ACHN (cell line): ENCODE measurements at regions not wholly inside any gene's neighbourhood (a gene's known extent, or its start where the extent isn't known, plus 50 kb on each side); places are given as distances from the start of the nearest gene placed in this dataset.

Experiments
- DNase-seq: peaks from one replicate; pipeline ENCODE4 v3.0.0-alpha.2; 2015
- in situ Hi-C: cut with HindIII; loops from 2 replicates; pipeline ENCODE4 v1.10.0; 2017; ENCODE audit warnings: low sequenced_read_pairs, low pct_ligation_motif_present, low pct_unique_long_range_greater_than_20kb

GRCh38 chr10:120691625-120692024 is 159.5 kb upstream of the WDR11 start:
- no peak for DNase-seq
- in situ Hi-C loops, result no loop called here

GRCh38 chr10:120700426-120700825 is 150.7 kb upstream of the WDR11 start:
- DNase-seq, result no peak
- in situ Hi-C loops, result no loop called here

GRCh38 chr10:120701381-120701780 is 149.8 kb upstream of the WDR11 start:
- in situ Hi-C loops, result no loop called here
- no peak for DNase-seq

- in situ Hi-C loops, result no loop called here
- DNase-seq, result no peak
Observed at GRCh38 chr10:120702032-120702431, 149.1 kb upstream of the WDR11 start.

GRCh38 chr10:120705309-120705708 is 145.9 kb upstream of the WDR11 start:
- in situ Hi-C loops, result no loop called here
- no peak for DNase-seq

- in situ Hi-C loops, result no loop called here
- no peak for DNase-seq
Observed at GRCh38 chr10:120710076-120710475, 141.1 kb upstream of the WDR11 start.

GRCh38 chr10:120711860-120712259 is 139.3 kb upstream of the WDR11 start:
- in situ Hi-C loops, result no loop called here
- no peak for DNase-seq

- DNase-seq, result no peak
- in situ Hi-C loops, result no loop called here
Observed at GRCh38 chr10:120713573-120714205, 137.5 kb upstream of the WDR11 start.

GRCh38 chr10:120715171-120715570 is 136.0 kb upstream of the WDR11 start:
- in situ Hi-C loops, result no loop called here
- no peak for DNase-seq

GRCh38 chr10:120719333-120719732 is 131.8 kb upstream of the WDR11 start:
- DNase-seq, result no peak
- in situ Hi-C loops, result no loop called here

GRCh38 chr10:120727001-120727400 is 124.2 kb upstream of the WDR11 start:
- in situ Hi-C loops, result no loop called here
- DNase-seq, result no peak

- no peak for DNase-seq
- in situ Hi-C loops, result no loop called here
Observed at GRCh38 chr10:120729547-120729946, 121.6 kb upstream of the WDR11 start.

GRCh38 chr10:120732067-120732466 is 119.1 kb upstream of the WDR11 start:
- DNase-seq, result no peak
- in situ Hi-C loops, result no loop called here

GRCh38 chr10:120732643-120733313 is 118.4 kb upstream of the WDR11 start:
- DNase-seq, result no peak
- in situ Hi-C loops, result no loop called here

- in situ Hi-C loops, result no loop called here
- no peak for DNase-seq
Observed at GRCh38 chr10:120734483-120735078, 116.6 kb upstream of the WDR11 start.

GRCh38 chr10:120735315-120735714 is 115.8 kb upstream of the WDR11 start:
- DNase-seq, result no peak

GRCh38 chr10:120735773-120736371 is 115.3 kb upstream of the WDR11 start:
- DNase-seq, result peak; percentile 38
- in situ Hi-C loops, result no loop called here

More at GRCh38 chr10:120735315-120735714, 115.8 kb upstream of the WDR11 start:
- in situ Hi-C loops, result no loop called here

GRCh38 chr10:120736377-120736776 is 114.8 kb upstream of the WDR11 start:
- DNase-seq, result no peak
- in situ Hi-C loops, result no loop called here

- in situ Hi-C loops, result no loop called here
- DNase-seq, result no peak
Observed at GRCh38 chr10:120738658-120739057, 112.5 kb upstream of the WDR11 start.

- no peak for DNase-seq
- in situ Hi-C loops, result no loop called here
Observed at GRCh38 chr10:120741396-120741795, 109.8 kb upstream of the WDR11 start.
